ENCODE measurements at regions not wholly inside any gene's neighbourhood (a gene's known extent, or its start where the extent isn't known, plus 50 kb on each side); places are given as distances from the start of the nearest gene placed in this dataset.

DNA sequence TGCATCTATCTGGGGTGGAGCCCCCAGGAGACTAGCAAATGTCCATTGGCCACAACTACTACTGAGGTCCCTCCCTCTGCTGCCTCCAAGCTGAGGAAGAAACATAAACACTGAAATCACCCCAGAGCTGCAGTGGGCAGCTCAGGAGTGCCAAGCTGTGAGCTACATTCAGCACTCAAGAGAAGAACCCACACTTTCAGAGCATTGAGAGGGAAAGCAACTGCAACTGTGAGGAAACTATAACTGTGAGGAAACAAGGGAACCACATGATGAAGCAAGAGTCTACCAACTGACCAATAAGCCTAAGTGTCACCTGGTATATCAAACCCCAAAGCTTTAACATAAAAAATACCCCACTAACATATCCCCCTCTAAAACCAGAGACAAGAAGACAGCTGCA lies 373.5 kb upstream of the TACR3 start:
- H3K18ac ChIP-seq (ENCODE audit: low read length) = no peak overlapping the region
- DNase-seq = no peak

DNA sequence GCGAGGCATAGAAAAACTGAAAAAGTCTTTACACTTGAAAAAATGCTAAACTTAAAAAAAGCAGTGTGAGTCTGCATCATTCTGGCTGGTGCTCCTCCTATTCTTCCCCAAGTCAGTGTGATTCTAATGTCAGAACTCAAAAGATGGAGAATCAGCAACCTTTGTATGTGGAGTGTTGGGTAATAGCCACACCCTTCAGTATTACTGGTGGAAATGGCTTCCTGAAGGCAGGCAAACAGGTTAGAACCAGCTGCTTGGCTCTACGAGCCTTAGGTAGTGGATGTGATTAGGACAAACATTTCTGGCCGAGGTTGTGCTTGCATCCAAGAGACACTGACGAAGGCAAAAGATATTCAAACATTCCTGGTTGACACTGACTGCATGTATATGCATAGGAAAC lies 353.4 kb upstream of the TACR3 start:
- H3K27me3 ChIP-seq (ENCODE audit: insufficient read depth, low read length, poor library complexity) = no peaks in the 10 kb centered on the region
- no CpG with 5 or more reads among the region's 4 CpGs for WGBS (ENCODE audit: extremely low coverage, insufficient coverage, low lambda C conversion rate)
- no peaks in the 10 kb centered on the region for H3K79me1 ChIP-seq (ENCODE audit: low read length)

More for the DNA sequence above, 373.5 kb upstream of the TACR3 start:
- H3K4me1 ChIP-seq (ENCODE audit: control insufficient read depth, low read depth, low read length) = no peaks in the 10 kb centered on the region
- H3K27ac ChIP-seq (ENCODE audit: low read depth, low read length) = no peak overlapping the region
- H3K4me2 ChIP-seq (ENCODE audit: low read length) = no peak overlapping the region
- no peak overlapping the region for H2BK120ac ChIP-seq (ENCODE audit: low read depth, low read length)
- H4K5ac ChIP-seq (ENCODE audit: low read length) = no peak overlapping the region
- H4K8ac ChIP-seq (ENCODE audit: low read depth, low read length) = no peak overlapping the region
- H3K23ac ChIP-seq (ENCODE audit: low read length) = no peak overlapping the region
- H3K4me3 ChIP-seq (ENCODE audit: low read length) = no peak overlapping the region
- H3K79me1 ChIP-seq (ENCODE audit: low read length) = no peaks in the 10 kb centered on the region
- no peaks in the 10 kb centered on the region for H3K36me3 ChIP-seq (ENCODE audit: control insufficient read depth, insufficient read depth, low read length)
- no peaks in the 10 kb centered on the region for H3K79me2 ChIP-seq (ENCODE audit: control insufficient read depth, insufficient read depth, low read length)
- H2AK5ac ChIP-seq (ENCODE audit: low read length) = no peak overlapping the region
- H3K9ac ChIP-seq (ENCODE audit: low read length) = no peak overlapping the region
- H3K4ac ChIP-seq (ENCODE audit: low read depth, low read length) = no peak overlapping the region
- H2BK15ac ChIP-seq (replicated peaks; ENCODE audit: low read depth) = no peak overlapping the region
- no peak overlapping the region for H2BK5ac ChIP-seq (ENCODE audit: low read length)
- H3K56ac ChIP-seq (ENCODE audit: low read length) = no peak overlapping the region
- H3K27me3 ChIP-seq (ENCODE audit: insufficient read depth, low read length, poor library complexity) = no peaks in the 10 kb centered on the region

DNA sequence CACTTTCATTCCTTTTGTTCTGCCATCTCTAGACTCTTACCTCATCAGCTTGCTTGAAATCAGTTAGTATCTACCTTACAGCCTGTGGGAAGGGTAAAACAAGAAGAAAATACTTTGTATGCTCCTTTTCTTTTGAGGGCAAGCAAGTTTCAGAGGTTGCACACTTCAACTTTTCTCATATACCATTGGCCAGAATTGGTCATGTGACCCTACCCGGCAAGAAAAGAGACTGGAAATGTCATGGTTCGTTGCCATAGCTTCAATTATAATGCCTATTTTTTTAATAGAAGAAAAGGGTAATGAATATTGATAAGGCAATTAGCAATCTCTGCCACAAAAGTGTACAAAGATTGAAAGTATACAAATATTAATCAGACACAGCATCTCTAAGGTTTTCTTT lies 346.7 kb upstream of the TACR3 start:
- H3K18ac ChIP-seq (ENCODE audit: low read length) = no peak overlapping the region
- H4K5ac ChIP-seq (ENCODE audit: low read length) = no peak overlapping the region
- H3K36me3 ChIP-seq (ENCODE audit: control insufficient read depth, insufficient read depth, low read length) = no peaks in the 10 kb centered on the region
- H3K56ac ChIP-seq (ENCODE audit: low read length) = no peak overlapping the region
- H3K4ac ChIP-seq (ENCODE audit: low read depth, low read length) = no peak overlapping the region
- no CpG with 5 or more reads among the region's 2 CpGs for WGBS (ENCODE audit: extremely low coverage, insufficient coverage, low lambda C conversion rate)
- no peaks in the 10 kb centered on the region for H3K79me1 ChIP-seq (ENCODE audit: low read length)
- no peak overlapping the region for H2BK5ac ChIP-seq (ENCODE audit: low read length)
- no peak overlapping the region for H2BK120ac ChIP-seq (ENCODE audit: low read depth, low read length)
- no peak overlapping the region for H3K23ac ChIP-seq (ENCODE audit: low read length)
- H3K27me3 ChIP-seq (ENCODE audit: insufficient read depth, low read length, poor library complexity) = no peaks in the 10 kb centered on the region
- H3K4me2 ChIP-seq (ENCODE audit: low read length) = no peak overlapping the region
- no peak overlapping the region for H3K27ac ChIP-seq (ENCODE audit: low read depth, low read length)
- H4K8ac ChIP-seq (ENCODE audit: low read depth, low read length) = no peak overlapping the region
- no peak overlapping the region for H2AK5ac ChIP-seq (ENCODE audit: low read length)
- peak; percentile 2 for DNase-seq
- no peaks in the 10 kb centered on the region for H3K79me2 ChIP-seq (ENCODE audit: control insufficient read depth, insufficient read depth, low read length)
- no peak overlapping the region for H3K9ac ChIP-seq (ENCODE audit: low read length)
- no peak overlapping the region for H3K4me3 ChIP-seq (ENCODE audit: low read length)
- H3K4me1 ChIP-seq (ENCODE audit: control insufficient read depth, low read depth, low read length) = no peaks in the 10 kb centered on the region
- no peak overlapping the region for H2BK15ac ChIP-seq (replicated peaks; ENCODE audit: low read depth)

More for the DNA sequence above, 353.4 kb upstream of the TACR3 start:
- H3K56ac ChIP-seq (ENCODE audit: low read length) = no peak overlapping the region
- H3K27ac ChIP-seq (ENCODE audit: low read depth, low read length) = no peak overlapping the region
- no peak overlapping the region for H2BK15ac ChIP-seq (replicated peaks; ENCODE audit: low read depth)
- no peak overlapping the region for H3K4me2 ChIP-seq (ENCODE audit: low read length)
- H3K4me1 ChIP-seq (ENCODE audit: control insufficient read depth, low read depth, low read length) = no peaks in the 10 kb centered on the region
- H3K9ac ChIP-seq (ENCODE audit: low read length) = no peak overlapping the region
- no peak overlapping the region for H2BK5ac ChIP-seq (ENCODE audit: low read length)
- H3K18ac ChIP-seq (ENCODE audit: low read length) = no peak overlapping the region
- no peak overlapping the region for H3K4me3 ChIP-seq (ENCODE audit: low read length)
- no peak overlapping the region for H4K5ac ChIP-seq (ENCODE audit: low read length)
- H4K8ac ChIP-seq (ENCODE audit: low read depth, low read length) = no peak overlapping the region
- H3K4ac ChIP-seq (ENCODE audit: low read depth, low read length) = no peak overlapping the region
- H3K36me3 ChIP-seq (ENCODE audit: control insufficient read depth, insufficient read depth, low read length) = no peaks in the 10 kb centered on the region
- no peaks in the 10 kb centered on the region for H3K79me2 ChIP-seq (ENCODE audit: control insufficient read depth, insufficient read depth, low read length)
- no peak overlapping the region for H2AK5ac ChIP-seq (ENCODE audit: low read length)
- DNase-seq = no peak
- H2BK120ac ChIP-seq (ENCODE audit: low read depth, low read length) = no peak overlapping the region
- no peak overlapping the region for H3K23ac ChIP-seq (ENCODE audit: low read length)

DNA sequence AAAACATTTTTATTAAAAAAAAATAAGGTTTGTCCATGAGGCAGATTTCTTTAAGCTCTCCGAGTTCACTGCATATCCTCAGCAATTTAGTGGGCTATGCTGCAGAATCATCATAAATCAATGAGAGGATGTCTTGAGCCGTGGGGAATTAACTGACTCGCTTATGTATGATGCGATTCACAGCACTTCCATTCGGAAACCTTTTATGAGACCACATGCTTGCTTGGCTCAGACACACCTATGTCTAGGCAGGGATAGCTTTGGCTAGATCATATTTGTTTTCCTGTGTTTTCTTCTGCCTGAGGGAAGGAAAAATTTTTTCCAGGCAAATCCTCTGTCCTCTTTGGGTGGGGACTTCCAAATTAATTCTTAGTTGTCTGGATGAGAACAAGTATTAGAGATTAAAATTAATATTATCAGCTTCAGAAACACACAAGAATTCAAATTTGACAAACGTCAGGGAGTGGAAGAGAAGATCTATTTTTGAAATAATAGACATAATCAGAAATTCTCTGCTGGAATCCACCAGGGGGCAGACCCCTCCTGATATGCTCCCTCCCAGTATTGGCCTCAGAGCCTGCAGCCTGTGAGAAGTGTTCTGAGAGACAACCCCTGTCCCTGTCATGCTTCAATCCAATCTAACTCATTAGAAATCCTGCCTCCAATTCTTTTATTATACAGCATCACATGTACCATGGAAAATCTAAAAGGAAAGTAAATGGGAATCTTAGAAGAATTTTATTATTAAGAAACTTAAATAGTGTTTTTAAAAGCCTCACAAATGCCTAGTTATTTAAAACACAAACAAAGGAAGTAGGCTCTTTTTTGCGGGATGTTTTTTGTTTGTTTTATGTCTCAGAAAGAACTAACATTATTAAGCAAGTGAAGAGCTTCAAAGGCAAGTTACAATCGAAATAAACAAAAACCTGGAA lies 345.1 kb upstream of the TACR3 start:
- Histone ChIP-seq H2BK120ac (ENCODE audit: low read depth, low read length) (no peak overlapping the region), H3K4me2 (ENCODE audit: low read length) (no peak overlapping the region), H3K18ac (ENCODE audit: low read length) (no peak overlapping the region), H4K8ac (ENCODE audit: low read depth, low read length) (no peak overlapping the region), H2BK15ac (replicated peaks; ENCODE audit: low read depth) (no peak overlapping the region), H4K5ac (ENCODE audit: low read length) (no peak overlapping the region), H3K23ac (ENCODE audit: low read length) (no peak overlapping the region), H2AK5ac (ENCODE audit: low read length) (no peak overlapping the region), H3K4ac (ENCODE audit: low read depth, low read length) (no peak overlapping the region), H3K36me3 (ENCODE audit: control insufficient read depth, insufficient read depth, low read length) (no peaks in the 10 kb centered on the region), H3K79me1 (ENCODE audit: low read length) (no peaks in the 10 kb centered on the region), H3K79me2 (ENCODE audit: control insufficient read depth, insufficient read depth, low read length) (no peaks in the 10 kb centered on the region), H3K4me1 (ENCODE audit: control insufficient read depth, low read depth, low read length) (no peaks in the 10 kb centered on the region), H3K56ac (ENCODE audit: low read length) (no peak overlapping the region), H2BK5ac (ENCODE audit: low read length) (no peak overlapping the region), H3K4me3 (ENCODE audit: low read length) (no peak overlapping the region), H3K27ac (ENCODE audit: low read depth, low read length) (no peak overlapping the region), H3K9ac (ENCODE audit: low read length) (no peak overlapping the region), H3K27me3 (ENCODE audit: insufficient read depth, low read length, poor library complexity) (no peaks in the 10 kb centered on the region)
- DNase-seq = peak; percentile 63
- WGBS (ENCODE audit: extremely low coverage, insufficient coverage, low lambda C conversion rate) = no CpG with 5 or more reads among the region's 8 CpGs

DNA sequence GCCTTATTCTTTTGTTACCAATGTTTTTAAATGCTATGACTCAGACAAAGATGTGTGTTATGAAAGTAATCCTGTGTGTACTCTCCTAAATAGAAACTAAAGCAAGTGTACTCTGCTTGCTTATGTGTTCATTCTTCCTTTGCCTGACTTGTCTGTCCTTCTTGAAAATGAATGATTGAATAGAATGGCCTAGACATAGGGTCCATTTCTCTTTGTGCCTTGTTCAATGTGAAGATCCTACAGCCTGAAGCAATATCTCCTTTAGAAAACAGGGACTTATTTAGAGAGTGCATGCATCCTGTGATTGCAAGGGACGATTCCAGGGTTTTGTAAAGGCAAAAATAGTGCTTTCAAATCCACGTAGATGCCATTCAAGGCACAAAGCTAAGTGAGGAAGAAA lies 343.6 kb upstream of the TACR3 start:
- H3K27me3 ChIP-seq (ENCODE audit: insufficient read depth, low read length, poor library complexity) = no peaks in the 10 kb centered on the region
- H3K9ac ChIP-seq (ENCODE audit: low read length) = no peak overlapping the region
- DNase-seq = no peak
- no peaks in the 10 kb centered on the region for H3K79me2 ChIP-seq (ENCODE audit: control insufficient read depth, insufficient read depth, low read length)
- H2BK15ac ChIP-seq (replicated peaks; ENCODE audit: low read depth) = no peak overlapping the region
- WGBS (ENCODE audit: extremely low coverage, insufficient coverage, low lambda C conversion rate) = no CpG with 5 or more reads among the region's 2 CpGs
- no peak overlapping the region for H3K4me3 ChIP-seq (ENCODE audit: low read length)
- H2AK5ac ChIP-seq (ENCODE audit: low read length) = no peak overlapping the region
- no peak overlapping the region for H3K27ac ChIP-seq (ENCODE audit: low read depth, low read length)
- H4K8ac ChIP-seq (ENCODE audit: low read depth, low read length) = no peak overlapping the region
- no peaks in the 10 kb centered on the region for H3K4me1 ChIP-seq (ENCODE audit: control insufficient read depth, low read depth, low read length)
- no peak overlapping the region for H3K56ac ChIP-seq (ENCODE audit: low read length)
- no peaks in the 10 kb centered on the region for H3K36me3 ChIP-seq (ENCODE audit: control insufficient read depth, insufficient read depth, low read length)
- H3K18ac ChIP-seq (ENCODE audit: low read length) = no peak overlapping the region
- no peak overlapping the region for H3K4ac ChIP-seq (ENCODE audit: low read depth, low read length)
- H4K5ac ChIP-seq (ENCODE audit: low read length) = no peak overlapping the region
- no peak overlapping the region for H2BK120ac ChIP-seq (ENCODE audit: low read depth, low read length)
- H3K79me1 ChIP-seq (ENCODE audit: low read length) = no peaks in the 10 kb centered on the region
- no peak overlapping the region for H3K23ac ChIP-seq (ENCODE audit: low read length)
- no peak overlapping the region for H3K4me2 ChIP-seq (ENCODE audit: low read length)
- H2BK5ac ChIP-seq (ENCODE audit: low read length) = no peak overlapping the region

DNA sequence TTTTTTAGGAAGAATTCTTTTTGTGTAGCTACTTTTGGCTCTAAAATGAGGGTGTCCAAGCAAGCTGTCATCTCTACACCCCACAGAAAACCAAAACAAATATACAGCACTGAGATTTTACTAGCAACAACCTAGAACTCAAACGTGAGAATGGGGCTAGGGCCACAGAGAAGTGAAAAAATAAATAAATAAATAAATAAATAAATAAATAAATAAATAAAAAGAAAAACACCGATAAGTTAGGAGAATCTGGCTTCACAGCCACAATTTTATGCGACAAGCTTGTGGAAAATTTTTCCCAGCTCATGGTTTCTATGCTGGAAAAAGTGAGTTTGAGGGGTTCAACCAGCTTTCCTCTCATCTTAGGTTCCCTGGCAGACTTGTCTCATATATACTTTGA lies 324.6 kb upstream of the TACR3 start:
- H3K9ac ChIP-seq (ENCODE audit: low read length) = no peak overlapping the region
- no peak overlapping the region for H2BK5ac ChIP-seq (ENCODE audit: low read length)
- no peak overlapping the region for H2BK15ac ChIP-seq (replicated peaks; ENCODE audit: low read depth)
- no peaks in the 10 kb centered on the region for H3K36me3 ChIP-seq (ENCODE audit: control insufficient read depth, insufficient read depth, low read length)
- H2BK120ac ChIP-seq (ENCODE audit: low read depth, low read length) = no peak overlapping the region
- no peaks in the 10 kb centered on the region for H3K79me2 ChIP-seq (ENCODE audit: control insufficient read depth, insufficient read depth, low read length)
- no peak overlapping the region for H3K18ac ChIP-seq (ENCODE audit: low read length)
- H4K5ac ChIP-seq (ENCODE audit: low read length) = no peak overlapping the region
- no peak overlapping the region for H2AK5ac ChIP-seq (ENCODE audit: low read length)
- no peak overlapping the region for H3K27ac ChIP-seq (ENCODE audit: low read depth, low read length)
- no peak for DNase-seq
- H3K23ac ChIP-seq (ENCODE audit: low read length) = no peak overlapping the region
- H3K4ac ChIP-seq (ENCODE audit: low read depth, low read length) = no peak overlapping the region
- H3K4me2 ChIP-seq (ENCODE audit: low read length) = no peak overlapping the region
- H3K27me3 ChIP-seq (ENCODE audit: insufficient read depth, low read length, poor library complexity) = no peaks in the 10 kb centered on the region
- H3K79me1 ChIP-seq (ENCODE audit: low read length) = no peaks in the 10 kb centered on the region
- H3K4me3 ChIP-seq (ENCODE audit: low read length) = no peak overlapping the region
- H3K56ac ChIP-seq (ENCODE audit: low read length) = no peak overlapping the region
- H3K4me1 ChIP-seq (ENCODE audit: control insufficient read depth, low read depth, low read length) = no peaks in the 10 kb centered on the region
- no peak overlapping the region for H4K8ac ChIP-seq (ENCODE audit: low read depth, low read length)
- WGBS (ENCODE audit: extremely low coverage, insufficient coverage, low lambda C conversion rate) = no CpG with 5 or more reads among the region's 3 CpGs
